ENCODE measurements at regions not wholly inside any gene's neighbourhood (a gene's known extent, or its start where the extent isn't known, plus 50 kb on each side); places are given as distances from the start of the nearest gene placed in this dataset.

DNA sequence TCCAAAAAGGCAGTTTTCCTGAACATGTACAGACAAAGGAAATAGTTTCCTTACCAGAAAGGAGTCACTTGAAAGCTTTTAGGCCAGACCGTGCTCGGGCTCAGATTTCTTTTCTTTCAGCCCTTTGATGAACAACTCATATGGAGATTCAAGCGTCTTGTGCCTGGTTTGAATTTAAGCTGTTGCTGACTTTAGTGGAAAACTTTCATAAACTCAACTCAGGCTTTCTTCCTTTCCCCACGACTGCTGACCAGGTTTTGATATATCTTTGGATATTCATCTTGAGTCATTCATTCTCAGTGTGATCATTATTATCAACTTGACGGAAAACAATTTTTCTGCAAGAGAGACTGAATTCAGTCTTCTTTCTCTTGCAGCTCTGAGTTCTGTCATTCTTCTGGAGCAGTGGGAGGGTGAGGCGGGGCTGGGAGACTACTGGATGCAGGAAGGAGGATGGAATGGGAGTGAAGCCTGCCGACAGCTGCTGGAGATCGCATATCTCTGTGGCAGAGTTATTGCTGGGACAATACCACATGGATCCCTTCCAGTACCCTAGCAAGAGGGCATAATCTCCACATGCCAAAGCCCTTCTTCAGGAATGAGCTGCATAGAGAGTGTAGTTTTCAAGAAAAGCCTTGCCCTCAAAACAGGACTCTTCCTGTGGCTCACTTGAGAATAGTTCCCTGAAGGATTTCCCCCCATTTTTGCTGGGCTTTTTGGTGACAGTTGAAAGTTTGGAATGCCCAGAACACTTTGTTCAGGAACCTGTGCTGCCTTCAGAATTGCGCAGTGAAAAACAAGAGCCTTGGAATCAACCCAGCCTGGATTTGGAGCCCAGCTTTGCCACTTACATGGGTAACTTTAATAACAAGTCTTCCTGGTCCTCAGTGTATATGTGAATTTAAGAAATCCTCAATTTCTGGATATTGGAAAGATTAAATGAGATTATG is 364.4 kb downstream of the ZNF521 start:
- DNase-seq (ENCODE audit: low read depth), result peak; percentile 19

DNA sequence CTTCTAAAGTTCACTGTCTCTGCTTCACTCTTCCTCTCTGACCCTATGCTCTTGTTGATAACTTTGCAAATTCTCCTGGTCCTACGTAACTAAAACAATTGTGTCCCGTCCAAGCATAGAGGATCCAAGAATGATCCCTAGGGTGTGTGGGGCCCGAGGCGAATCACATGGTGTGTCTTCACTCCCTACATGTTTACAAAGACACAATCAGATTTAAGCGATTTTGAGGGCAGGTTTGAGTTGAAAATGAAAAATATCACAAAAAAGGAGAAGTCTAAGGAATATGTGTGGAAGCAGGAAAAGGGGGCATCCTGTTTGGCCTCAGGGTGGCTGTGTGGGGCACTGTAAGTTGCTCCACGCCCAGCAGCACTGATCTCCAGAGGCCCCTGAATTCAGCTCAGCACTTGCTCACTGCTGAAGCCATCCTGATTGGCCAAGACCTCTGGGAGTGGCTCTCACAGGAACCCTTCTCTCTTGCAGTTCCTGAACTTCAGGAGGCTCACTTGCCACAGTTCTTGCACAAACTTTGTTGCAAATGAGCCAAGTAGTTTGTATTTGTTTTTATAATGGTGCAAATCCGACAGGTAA is 363.6 kb downstream of the ZNF521 start:
- no peak for DNase-seq (ENCODE audit: low read depth)

DNA sequence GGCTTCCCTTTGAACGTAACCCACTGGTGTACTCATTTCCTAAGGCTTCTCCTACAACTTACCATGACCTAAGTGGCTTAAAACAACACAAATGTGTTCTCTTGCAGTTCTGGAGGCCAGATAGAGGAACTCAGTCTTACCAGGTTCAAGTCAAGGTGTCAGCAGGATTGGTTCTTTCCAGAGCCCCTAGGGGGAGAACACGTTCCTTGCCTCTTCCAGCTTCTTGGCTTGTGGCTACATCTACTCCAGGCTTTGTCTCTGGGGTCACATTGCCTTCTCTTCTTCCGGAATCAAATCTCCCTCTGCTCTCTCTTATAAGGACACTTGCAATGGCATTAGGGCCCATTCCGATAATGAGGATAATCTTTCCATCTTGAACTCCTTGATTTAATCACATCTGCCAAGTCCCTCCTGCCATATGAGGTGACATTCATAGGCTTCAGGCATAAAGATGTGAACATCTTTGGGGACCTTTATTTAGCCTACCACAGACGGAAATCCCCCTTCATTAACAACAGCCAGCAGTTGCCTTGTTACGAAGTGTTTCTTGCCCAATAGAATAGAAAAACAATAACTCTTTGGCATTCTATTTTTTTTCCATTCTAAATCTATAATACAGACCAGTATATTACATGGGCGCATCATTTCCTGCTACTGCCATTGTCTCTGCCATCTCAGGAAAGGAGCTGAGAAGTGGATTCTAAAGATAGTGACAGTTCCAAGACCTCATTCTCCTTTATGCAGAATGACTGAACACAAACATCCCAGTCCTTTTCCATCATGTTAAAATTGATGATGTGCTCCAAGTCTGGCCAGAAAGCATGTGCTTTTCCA is 362.0 kb downstream of the ZNF521 start:
- DNase-seq (ENCODE audit: low read depth), result no peak

DNA sequence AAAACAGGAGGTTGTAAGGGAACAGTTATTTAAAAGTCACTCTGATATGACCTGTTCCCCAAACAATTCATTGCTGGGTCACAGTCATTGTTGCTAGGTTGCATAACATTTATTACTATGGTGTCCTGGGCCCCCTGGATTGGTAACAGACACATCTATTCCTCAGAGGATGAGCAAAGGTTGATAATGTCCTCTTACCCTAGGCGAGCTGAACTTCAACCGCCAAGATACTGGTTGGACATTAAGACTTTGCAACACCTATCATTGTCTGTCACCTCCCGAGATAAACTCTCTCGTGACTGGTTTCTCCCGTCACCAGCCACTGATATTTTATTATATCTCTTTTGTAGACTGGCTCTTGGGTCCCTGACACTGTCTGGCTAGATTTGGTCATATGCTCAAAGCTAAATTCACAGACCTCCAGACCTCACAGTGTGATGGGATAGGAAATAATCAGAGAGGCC is 361.3 kb downstream of the ZNF521 start:
- DNase-seq (ENCODE audit: low read depth), result no peak

DNA sequence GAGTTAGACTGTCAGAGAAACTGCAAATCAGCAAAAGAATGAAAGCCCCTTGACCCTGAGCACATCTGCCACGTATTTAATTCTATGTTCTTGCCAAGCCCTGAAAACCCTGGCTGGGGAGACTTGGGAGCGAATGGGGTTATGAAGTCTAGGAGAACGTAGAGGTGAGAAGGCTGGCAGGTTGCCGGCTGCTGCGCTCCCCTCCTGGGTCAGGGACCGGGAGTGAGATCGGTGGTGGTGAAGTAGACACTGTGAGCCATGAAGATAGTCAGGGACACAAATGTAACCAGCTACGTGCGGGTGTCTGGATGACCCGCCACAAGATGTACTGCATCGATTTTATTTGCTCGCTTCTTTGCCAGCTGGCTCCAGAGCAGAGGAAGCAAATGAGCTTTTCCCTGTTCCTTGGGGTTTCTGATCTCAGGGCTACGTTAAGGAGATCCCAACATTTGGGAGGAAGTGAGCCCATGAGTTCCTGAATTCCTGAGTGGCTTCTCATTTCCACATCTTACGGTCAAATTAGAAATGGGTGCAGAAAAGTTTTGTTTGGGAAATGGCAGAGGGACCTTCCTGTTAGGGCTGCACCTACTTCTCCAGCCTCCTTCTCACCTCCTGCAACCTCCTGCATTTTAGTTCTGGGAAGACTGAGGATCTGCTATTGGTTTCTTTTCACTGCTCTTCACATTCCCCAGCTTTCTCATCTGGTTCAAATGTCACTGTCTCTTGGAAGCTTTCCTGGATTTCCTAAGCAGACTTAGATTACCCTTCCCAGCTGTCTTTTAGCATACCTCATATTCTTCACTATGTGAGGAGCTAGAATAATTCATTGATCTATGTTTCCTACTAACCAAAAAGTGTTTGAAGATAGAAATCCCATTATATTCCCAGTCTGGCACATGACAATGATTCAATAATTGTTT is 360.6 kb downstream of the ZNF521 start:
- DNase-seq (ENCODE audit: low read depth), result no peak

DNA sequence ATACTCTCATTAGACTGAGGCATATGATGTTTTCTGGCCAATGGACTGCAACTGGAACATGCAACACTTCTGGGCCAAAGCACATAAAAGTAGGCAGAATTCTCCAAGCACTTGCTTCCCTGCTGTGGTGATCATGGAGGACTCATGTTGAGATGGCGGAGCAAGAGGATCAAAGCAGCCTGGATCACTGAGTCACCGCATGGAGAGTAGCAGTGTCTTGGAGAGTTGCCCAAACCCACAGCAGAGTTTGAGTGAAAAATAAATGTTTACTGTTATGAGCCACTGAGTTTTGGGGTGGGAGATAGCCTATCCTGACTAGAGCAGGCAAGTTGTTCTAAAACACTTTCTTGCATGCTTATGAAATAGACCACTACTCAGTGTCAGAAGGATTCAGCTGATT is 359.5 kb downstream of the ZNF521 start:
- DNase-seq (ENCODE audit: low read depth), result peak; percentile 28

DNA sequence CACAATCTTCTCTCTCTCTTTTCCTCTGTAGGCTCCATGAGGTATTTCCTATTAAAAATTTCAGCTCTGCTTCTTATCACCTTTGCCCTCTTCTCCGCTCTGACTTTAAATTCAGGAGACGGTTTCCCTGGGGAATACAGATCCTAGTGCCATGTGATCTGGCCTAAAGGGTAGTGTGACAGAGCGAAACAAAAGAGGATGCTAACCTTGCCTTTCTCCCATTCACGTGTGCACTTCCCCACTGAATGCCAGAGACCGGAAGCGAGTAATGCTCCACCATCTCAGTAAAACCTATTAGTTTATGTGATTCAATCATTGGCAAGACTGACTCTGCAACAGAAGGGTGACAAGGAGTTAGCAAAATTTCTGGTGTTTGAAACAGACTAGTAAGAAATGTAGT is 358.3 kb downstream of the ZNF521 start:
- DNase-seq (ENCODE audit: low read depth), result no peak

DNA sequence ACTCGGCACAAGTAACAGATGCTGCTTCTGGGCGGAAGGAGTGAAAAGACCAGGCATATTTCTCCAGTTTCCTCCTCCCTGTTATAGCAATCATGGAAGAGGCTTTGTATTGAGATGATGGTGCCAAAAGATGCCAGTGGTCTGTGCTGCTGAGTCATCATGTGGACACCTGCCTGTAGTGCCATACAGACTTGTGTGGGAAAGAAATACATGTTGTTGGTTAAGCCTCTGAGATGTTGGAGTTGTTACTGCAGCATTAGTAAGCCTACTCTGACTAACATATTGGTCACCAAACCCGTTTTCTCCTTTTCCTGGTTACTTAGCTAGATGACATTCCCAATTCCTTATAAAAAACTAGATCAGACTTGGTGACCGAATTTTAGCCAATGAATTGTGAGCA is 356.9 kb downstream of the ZNF521 start:
- peak; percentile 75 for DNase-seq (ENCODE audit: low read depth)

DNA sequence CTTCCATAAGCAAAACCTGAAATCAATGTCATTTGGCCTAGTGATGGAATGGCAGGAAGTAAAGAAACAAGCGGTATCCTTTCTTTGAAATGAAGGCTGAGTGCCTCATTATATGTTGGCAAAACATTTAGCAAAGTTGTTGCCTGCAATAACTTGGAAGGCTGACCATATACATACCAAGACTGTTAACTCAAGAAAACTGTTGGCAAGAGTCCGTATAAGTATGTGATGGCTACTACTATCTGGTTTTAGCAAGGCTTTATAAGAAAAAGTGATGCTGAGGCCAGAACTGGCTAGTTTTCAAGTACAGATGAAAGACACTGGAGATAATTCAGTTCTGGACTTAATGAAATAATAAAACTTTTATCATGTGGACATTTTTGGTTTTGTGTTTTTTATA is 356.2 kb downstream of the ZNF521 start:
- DNase-seq (ENCODE audit: low read depth), result no peak

DNA sequence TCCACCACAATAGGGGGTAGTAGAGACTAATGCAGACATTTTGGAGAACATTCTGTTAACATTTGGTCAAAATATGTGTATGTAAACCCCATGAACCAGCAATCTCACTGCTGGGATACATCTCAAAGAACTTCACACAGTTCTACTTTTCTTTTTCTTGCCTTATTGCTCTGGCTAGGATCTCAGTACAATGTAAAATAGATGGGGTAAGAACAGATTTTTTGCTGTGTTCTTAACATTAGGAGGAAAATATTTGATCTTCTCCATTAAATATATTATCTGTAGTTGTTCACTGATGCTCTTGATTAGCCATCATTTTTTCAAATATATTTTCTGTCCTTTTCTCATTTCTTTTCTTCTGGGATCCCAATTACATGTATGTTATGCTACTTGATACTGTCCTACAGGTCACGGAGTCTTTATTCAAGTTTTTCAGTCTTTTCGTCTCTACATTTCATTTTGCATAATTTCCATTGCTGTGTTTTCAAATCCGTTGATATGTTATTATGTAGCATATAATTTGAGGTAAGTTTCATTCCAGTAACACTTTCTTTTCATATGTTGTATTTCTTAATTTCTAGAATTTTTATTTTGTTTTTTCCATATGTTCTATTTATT is 352.2 kb downstream of the ZNF521 start:
- no peak for DNase-seq (ENCODE audit: low read depth)

DNA sequence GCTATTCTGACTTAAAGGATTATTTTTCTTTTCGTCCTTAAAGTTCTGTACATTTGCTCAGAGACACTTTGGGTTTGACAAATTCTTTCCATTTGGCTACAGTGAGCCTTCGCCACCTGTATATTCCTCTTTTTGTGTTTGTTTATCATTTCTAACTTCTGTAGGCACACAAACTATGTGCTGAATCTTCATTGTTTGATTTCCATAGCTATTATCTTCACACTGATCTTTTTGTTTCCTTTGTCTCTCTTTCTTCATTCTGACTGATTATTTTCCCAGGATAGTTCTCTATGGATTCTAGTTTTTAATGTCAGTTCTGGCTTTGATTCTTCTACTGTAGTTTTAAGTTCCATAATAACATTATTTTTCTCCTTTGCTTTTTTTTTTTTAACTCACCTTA is 350.2 kb downstream of the ZNF521 start:
- no peak for DNase-seq (ENCODE audit: low read depth)

DNA sequence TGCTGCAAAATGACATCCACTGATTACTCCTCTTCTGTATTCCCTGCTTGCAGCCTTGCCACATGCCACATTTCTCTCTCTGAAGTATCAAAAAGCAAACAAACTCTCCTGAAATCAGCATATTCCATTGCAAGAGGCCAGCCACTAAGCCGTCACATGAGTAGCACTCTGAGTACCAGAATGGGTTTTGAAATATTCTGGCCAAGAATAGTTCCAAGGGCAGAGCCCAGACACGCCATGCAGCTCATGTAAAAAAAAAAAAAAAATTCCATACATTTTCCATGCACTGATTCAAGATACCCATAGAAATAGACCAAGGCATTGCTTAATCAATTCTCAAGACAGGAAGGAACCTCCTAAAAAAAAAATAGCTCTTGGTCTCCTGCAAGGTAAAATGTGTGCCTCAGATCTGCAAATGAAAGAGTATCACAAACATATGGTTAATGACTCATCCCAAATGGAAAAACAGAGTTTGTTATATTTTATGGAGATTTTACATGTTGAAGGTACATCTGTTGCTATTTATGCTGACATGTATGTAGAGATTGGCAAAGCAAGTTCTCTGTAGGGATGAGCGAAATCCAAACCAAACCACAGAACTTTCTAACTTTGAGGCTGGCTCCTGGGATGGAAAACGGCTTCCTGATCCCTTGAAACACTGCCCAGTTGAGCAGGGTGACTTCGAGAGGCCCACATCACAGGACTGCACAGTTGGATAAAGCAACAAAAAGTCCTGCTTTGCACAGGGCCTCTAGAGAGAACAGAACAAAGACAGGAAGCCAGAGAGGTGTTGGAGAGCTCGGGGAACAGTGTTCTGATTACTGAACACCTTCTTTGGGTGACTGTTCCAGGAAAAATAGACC is 346.2 kb downstream of the ZNF521 start:
- DNase-seq (ENCODE audit: low read depth), result peak; percentile 30

DNA sequence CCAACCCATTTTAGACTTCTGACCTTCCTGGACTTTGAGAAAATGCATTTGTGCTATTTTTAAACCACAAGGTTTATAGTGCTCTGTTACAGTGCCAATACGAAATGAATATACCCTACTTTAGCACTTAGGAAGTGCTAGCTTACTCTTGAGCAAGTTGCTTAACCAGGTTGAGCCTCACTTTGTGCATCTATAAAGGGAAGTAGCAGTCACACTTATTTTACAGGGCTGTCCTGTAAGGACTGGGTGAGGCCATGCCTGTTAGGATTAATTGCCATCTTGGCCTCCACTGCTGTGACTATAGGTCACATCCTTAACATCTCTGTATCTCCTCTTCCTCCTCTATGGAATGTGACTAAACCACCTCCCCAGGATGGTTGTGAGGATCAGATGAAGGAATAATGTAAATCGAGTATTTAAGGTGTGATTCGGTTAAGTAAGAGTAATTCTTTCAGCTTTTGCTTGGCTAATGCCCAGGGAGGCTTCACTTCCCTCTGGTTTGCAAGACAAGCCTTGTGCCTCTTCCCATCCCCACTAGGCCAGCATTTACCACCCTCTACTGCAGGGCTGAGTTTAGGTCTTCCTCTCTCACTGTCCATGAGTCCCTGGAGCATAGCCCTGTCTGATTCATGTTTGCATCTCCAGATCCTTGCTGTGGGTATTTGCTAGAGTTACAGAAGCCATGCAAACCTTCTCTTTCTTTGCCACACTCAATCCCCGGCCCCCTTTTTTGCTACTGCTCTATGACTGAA is 341.2 kb downstream of the ZNF521 start:
- DNase-seq (ENCODE audit: low read depth), result no peak

All from RPMI7951 (cell line).